PC-9 (cell line): ENCODE measurements at regions not wholly inside any gene's neighbourhood (a gene's known extent, or its start where the extent isn't known, plus 50 kb on each side); places are given as distances from the start of the nearest gene placed in this dataset.

Experiments
- BruUV-seq: library from RNA; stranded (reverse); fragments of 400-500 nt; replicated peaks from 2 replicates; lab custom pipeline; 2021; lab: Mats Ljungman, UMichigan
- CTCF ChIA-PET: fragments of 300-600 bp; sonication (Branson Sonifier 250); formaldehyde crosslinking; loops from one replicate; lab custom pipeline; 2022; ENCODE audit warnings: antibody characterized with exemption; lab: Charles Lee
- POLR2A ChIA-PET: fragments of 300-600 bp; sonication (Branson Sonifier 250); formaldehyde crosslinking; loops from one replicate; lab custom pipeline; 2022; ENCODE audit warnings: antibody characterized with exemption; ENCODE audit not compliant: unreplicated experiment; lab: Charles Lee
- DNase-seq, 2 experiments: peaks; one replicate each; pipeline versions ENCODE4 v3.0.0 to v3.0.0-alpha.2; 2015 to 2022; ENCODE audit warnings: mixed read lengths in 1 of 2
- H2AFZ ChIP-seq: fragments of 200-600 bp; sonication (generic); 2 replicates; pipeline ENCODE4 v1.8.1; 2017; ENCODE audit warnings: antibody characterized with exemption
- H3F3A ChIP-seq: fragments of 200-600 bp; sonication (generic); 2 replicates; pipeline ENCODE4 v1.8.1; 2017; ENCODE audit warnings: antibody characterized with exemption, mild to moderate bottlenecking, low read depth; ENCODE audit not compliant: insufficient read depth
- H3K27ac ChIP-seq: fragments of 200-600 bp; sonication (generic); 2 replicates; pipeline ENCODE4 v1.6.1; 2016; ENCODE audit warnings: mixed run types
- H3K27me3 ChIP-seq: fragments of 200-600 bp; sonication (generic); 2 replicates; pipeline ENCODE4 v1.6.1; 2016; ENCODE audit warnings: low read depth, mixed run types; ENCODE audit not compliant: insufficient read depth
- H3K36me3 ChIP-seq: fragments of 200-600 bp; sonication (generic); 2 replicates; pipeline ENCODE4 v1.6.1; 2016; ENCODE audit warnings: low read depth, mixed run types
- H3K4me1 ChIP-seq: fragments of 200-600 bp; sonication (generic); replicated peaks from 2 replicates; pipeline ENCODE4 v1.6.1; 2016; ENCODE audit warnings: mixed run types; ENCODE audit not compliant: insufficient read depth
- H3K4me2 ChIP-seq: fragments of 200-600 bp; sonication (generic); 2 replicates; pipeline ENCODE4 v1.6.1; 2017; ENCODE audit warnings: mixed run types
- H3K4me3 ChIP-seq: fragments of 200-600 bp; sonication (generic); 2 replicates; pipeline ENCODE4 v1.6.1; 2016; ENCODE audit warnings: mixed run types
- H3K79me2 ChIP-seq: fragments of 200-600 bp; sonication (generic); 2 replicates; pipeline ENCODE4 v1.6.1; 2017; ENCODE audit warnings: low read depth, mixed run types
- H3K9me2 ChIP-seq: fragments of 200-600 bp; sonication (generic); 2 replicates; pipeline ENCODE4 v1.8.1; 2017; ENCODE audit warnings: mild to moderate bottlenecking; ENCODE audit not compliant: insufficient read depth
- H3K9me3 ChIP-seq: fragments of 200-600 bp; sonication (generic); 2 replicates; pipeline ENCODE4 v1.8.1; 2016; ENCODE audit warnings: low read depth; ENCODE audit not compliant: insufficient read depth
- H4K20me1 ChIP-seq: fragments of 200-600 bp; sonication (generic); 2 replicates; pipeline ENCODE4 v1.8.1; 2017; ENCODE audit not compliant: insufficient read depth
- CTCF ChIP-seq: fragments of 200-600 bp; sonication (generic); conservative IDR thresholded peaks from 2 replicates; pipeline ENCODE4 v1.6.1; 2017; ENCODE audit warnings: mixed run types, antibody characterized with exemption, mild to moderate bottlenecking, moderate library complexity
- EZH2 ChIP-seq: fragments of 200-600 bp; sonication (generic); IDR thresholded peaks from 2 replicates; pipeline ENCODE4 v1.8.0; 2017; ENCODE audit warnings: antibody characterized with exemption, low read depth
- intact Hi-C: fragments of 100-400 bp; cut with micrococcal nuclease; formaldehyde crosslinking; loops from one replicate; pipeline ENCODE4 v1.10.0; 2022; ENCODE audit not compliant: unreplicated experiment

GRCh38 chr3:70546679-70547078, 234.2 kb upstream of the MDFIC2 start:
- Histone ChIP-seq H3K27me3 (peaks cover 5% of the 10 kb centered on the region; the same call in 1 of the 2 replicates), H3K79me2 (no peaks in the 10 kb centered on the region), H3K36me3 (no peaks in the 10 kb centered on the region), H3K9me2 (no peaks in the 10 kb centered on the region), H3K27ac (no peak overlapping the region), H3F3A (no peaks in the 10 kb centered on the region), H4K20me1 (no peaks in the 10 kb centered on the region), H3K4me3 (no peak overlapping the region), H3K4me1 (no peaks in the 10 kb centered on the region), H3K9me3 (no peaks in the 10 kb centered on the region), H3K4me2 (no peak overlapping the region), H2AFZ (no peak overlapping the region)
- TF ChIP-seq EZH2: no peak
- TF ChIP-seq CTCF: no peak
- intact Hi-C loops: no loop called here
- BruUV-seq: no TSS peak
- ChIA-PET POLR2A (no interaction called here), CTCF (no interaction called here)
- DNase-seq: no peak

GRCh38 chr3:70543493-70543892, 231.1 kb upstream of the MDFIC2 start:
- Histone ChIP-seq H3K27ac (no peak overlapping the region), H3F3A (no peaks in the 10 kb centered on the region), H3K79me2 (no peaks in the 10 kb centered on the region), H3K36me3 (no peaks in the 10 kb centered on the region), H4K20me1 (no peaks in the 10 kb centered on the region), H3K4me3 (no peak overlapping the region), H3K9me2 (no peaks in the 10 kb centered on the region), H2AFZ (no peak overlapping the region), H3K27me3 (peaks cover 5% of the 10 kb centered on the region; the same call in 1 of the 2 replicates), H3K4me1 (no peaks in the 10 kb centered on the region), H3K9me3 (no peaks in the 10 kb centered on the region), H3K4me2 (no peak overlapping the region)
- intact Hi-C loops: no loop called here
- ChIA-PET CTCF (no interaction called here), POLR2A (no interaction called here)
- no TSS peak for BruUV-seq
- DNase-seq: no peak
- TF ChIP-seq CTCF: no peak
- TF ChIP-seq EZH2: no peak

- H4K20me1 ChIP-seq: no peaks in the 10 kb centered on the region
- no peaks in the 10 kb centered on the region for H3F3A ChIP-seq
- H2AFZ ChIP-seq: no peak overlapping the region
- no peak overlapping the region for H3K4me3 ChIP-seq
- no peaks in the 10 kb centered on the region for H3K36me3 ChIP-seq
- H3K4me1 ChIP-seq: no peaks in the 10 kb centered on the region
- no peaks in the 10 kb centered on the region for H3K27me3 ChIP-seq
- no peak for DNase-seq
- POLR2A ChIA-PET: no interaction called here
- no peaks in the 10 kb centered on the region for H3K9me2 ChIP-seq
- no peak overlapping the region for H3K4me2 ChIP-seq
- CTCF ChIA-PET: no interaction called here
- H3K27ac ChIP-seq: no peak overlapping the region
- intact Hi-C loops: loop anchor here (10.0 kb wide), 1 partner anchor 1145 kb away; no protein-coding TSS in a partner anchor
- H3K9me3 ChIP-seq: no peaks in the 10 kb centered on the region
- H3K79me2 ChIP-seq: no peaks in the 10 kb centered on the region
- TF ChIP-seq CTCF (peak; percentile 34; the same call in 1 of the 2 replicates), EZH2 (no peak)
- BruUV-seq: no TSS peak
Measured at GRCh38 chr3:70539908-70540307, 227.5 kb upstream of the MDFIC2 start.
